Stomach (tissue), 8 donors: ENCODE measurements at regions not wholly inside any gene's neighbourhood (a gene's known extent, or its start where the extent isn't known, plus 50 kb on each side); places are given as distances from the start of the nearest gene placed in this dataset.

Experiments
- DNase-seq, 2 donors: peaks; one replicate each; pipeline versions ENCODE4 v3.0.0 to v3.0.0-alpha.2; 2013 to 2019
- H3K27ac ChIP-seq, 5 donors: fragments of 200-600 bp in 4 of 5; sonication (generic) in 4 of 5; one replicate each; pipeline ENCODE4 v1.5.1; 2013 to 2019; ENCODE audit warnings: mild to moderate bottlenecking in 1 of 5, moderate library complexity in 1 of 5
- H3K27me3 ChIP-seq, 3 donors: fragments of 200-600 bp; sonication (generic); one replicate each; pipeline ENCODE4 v1.5.1; 2017 to 2019; ENCODE audit warnings: mixed run types in 1 of 3
- H3K36me3 ChIP-seq, 4 donors: fragments of 200-600 bp; sonication (generic); 1 replicate in 3 of 4; 2 replicates in 1 of 4; pipeline ENCODE4 v1.5.1; 2016 to 2019
- H3K4me1 ChIP-seq, 4 donors: fragments of 200-600 bp; sonication (generic); one replicate each; pipeline ENCODE4 v1.5.1; 2016 to 2019
- H3K4me3 ChIP-seq, 4 donors: fragments of 200-600 bp; sonication (generic) in 3 of 4; one replicate each; pipeline ENCODE4 v1.5.1; 2016 to 2019; ENCODE audit warnings: mild to moderate bottlenecking in 1 of 4
- H3K9me3 ChIP-seq, 4 donors: fragments of 200-600 bp; sonication (generic); one replicate each; pipeline ENCODE4 v1.5.1; 2016 to 2019
- CTCF ChIP-seq, 7 experiments: fragments of 450-650 bp in 4 of 7; fragments of 200-600 bp in 3 of 7; sonication (generic) in 3 of 7; IDR thresholded peaks; one replicate each; pipeline ENCODE4 v1.5.1; 2016 to 2019; ENCODE audit warnings: antibody characterized with exemption in 7 of 7, control low read depth in 2 of 7, mild to moderate bottlenecking in 1 of 7
- EP300 ChIP-seq: sonication (generic); formaldehyde crosslinking; IDR thresholded peaks from one replicate; pipeline ENCODE4 v1.6.1; 2017; ENCODE audit warnings: antibody characterized with exemption
- POLR2A ChIP-seq, 4 donors: fragments of 450-650 bp; IDR thresholded peaks; one replicate each; pipeline ENCODE4 v1.6.1; 2016; ENCODE audit warnings: antibody characterized with exemption in 4 of 4, control low read depth in 2 of 4, mild to moderate bottlenecking in 1 of 4, moderate library complexity in 1 of 4
- POLR2AphosphoS5 ChIP-seq, 3 donors: sonication (generic); formaldehyde crosslinking; IDR thresholded peaks; one replicate each; pipeline ENCODE4 v1.6.1; 2016; ENCODE audit warnings: antibody characterized with exemption in 3 of 3
- WGBS, 5 donors: extraction: QIAGEN DNeasy Blood & Tissue Kit in 3 of 5; methylation state at CpG; one replicate each; pipeline versions ENCODE4 v1.1.5 to v1.1.7; 2013 to 2018; 5-methylcytosine and 5-hydroxymethylcytosine counted together
- intact Hi-C: fragments of 100-400 bp; cut with DNase I; formaldehyde crosslinking; loops from one replicate; pipeline ENCODE4 v1.15.1; 2023; ENCODE audit warnings: low total_unique reads
- donor health status: healthy with polysubstance abuse.
- donor health status: Bipolar disorder and iron deficiency.
- donor health status: healthy.

GRCh38 chr2:157179324-157180105 lies 78.0 kb upstream of the GALNT5 start:
- H3K4me3 ChIP-seq, result no peak overlapping the region
- no peak for DNase-seq
- peaks cover 0 to 14% (median 8%) of the 10 kb centered on the region in 4 donors for H3K4me1 ChIP-seq
- TF ChIP-seq CTCF (IDR thresholded peaks at IDR 0.05), result no peak
- TF ChIP-seq EP300, result no peak
- TF ChIP-seq POLR2A (IDR thresholded peaks at IDR 0.05), result no peak
- TF ChIP-seq POLR2AphosphoS5 (IDR thresholded peaks at IDR 0.05), result no peak
- no peaks in the 10 kb centered on the region for H3K36me3 ChIP-seq
- no peak overlapping the region for H3K27ac ChIP-seq
- intact Hi-C loops, result no loop called here
- H3K9me3 ChIP-seq, result no peaks in the 10 kb centered on the region
- no peaks in the 10 kb centered on the region for H3K27me3 ChIP-seq
- 84 to 91% (median 88%) methylated on average over 4 of the region's 4 CpGs for WGBS, 5 donors

DNA sequence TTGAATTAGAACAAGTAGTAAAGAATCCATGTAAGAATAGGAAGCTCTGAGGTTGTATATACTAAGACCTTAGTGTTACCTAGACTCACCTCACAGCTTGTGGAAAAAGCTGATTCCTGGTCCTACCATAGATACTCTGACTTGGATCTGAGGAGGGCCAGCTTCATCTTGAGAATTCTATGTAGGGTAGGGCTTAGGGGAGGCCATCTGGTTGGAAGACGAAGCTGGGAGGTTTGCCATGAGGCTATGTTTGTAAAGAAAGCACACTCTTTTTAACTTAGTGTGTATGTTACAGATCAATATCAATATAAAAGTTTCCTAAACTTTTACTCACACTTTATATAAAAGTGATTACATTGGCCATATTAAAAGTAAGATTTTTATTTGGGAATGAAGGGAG lies 77.1 kb upstream of the GALNT5 start:
- DNase-seq, result no peak
- Histone ChIP-seq H3K4me1 (peaks cover 0 to 13% (median 7%) of the 10 kb centered on the region in 4 donors), H3K27ac (no peak overlapping the region), H3K9me3 (no peaks in the 10 kb centered on the region), H3K36me3 (no peaks in the 10 kb centered on the region), H3K4me3 (no peak overlapping the region), H3K27me3 (no peaks in the 10 kb centered on the region)
- TF ChIP-seq POLR2A (IDR thresholded peaks at IDR 0.05) (no peak), EP300 (no peak), POLR2AphosphoS5 (IDR thresholded peaks at IDR 0.05) (no peak), CTCF (IDR thresholded peaks at IDR 0.05) (no peak)
- 46 to 64% (median 57%) methylated on average over 1 of the region's 1 CpG for WGBS, 5 donors
- intact Hi-C loops, result no loop called here

- peaks cover 0 to 13% (median 7%) of the 10 kb centered on the region in 4 donors for H3K4me1 ChIP-seq
- H3K36me3 ChIP-seq, result no peaks in the 10 kb centered on the region
- peak overlapping the region in 1 of 5 donors; percentile 73 for H3K27ac ChIP-seq
- DNase-seq, result no peak
- intact Hi-C loops, result no loop called here
- H3K27me3 ChIP-seq, result no peaks in the 10 kb centered on the region
- no peak overlapping the region for H3K4me3 ChIP-seq
- no peaks in the 10 kb centered on the region for H3K9me3 ChIP-seq
- TF ChIP-seq EP300 (no peak), POLR2AphosphoS5 (IDR thresholded peaks at IDR 0.05) (no peak), CTCF (IDR thresholded peaks at IDR 0.05) (no peak), POLR2A (IDR thresholded peaks at IDR 0.05) (no peak)
- WGBS, 5 donors, result 54 to 73% (median 64%) methylated on average over 2 of the region's 2 CpGs
These were observed 76.3 kb upstream of the GALNT5 start for GRCh38 chr2:157181234-157181633.

GRCh38 chr2:157182204-157182709 lies 75.2 kb upstream of the GALNT5 start:
- no peak for DNase-seq
- H3K4me3 ChIP-seq, result no peak overlapping the region
- peaks cover 0 to 13% (median 7%) of the 10 kb centered on the region in 4 donors for H3K4me1 ChIP-seq
- peak overlapping the region in 3 of 5 donors; percentile 32 to 73 (median 51) for H3K27ac ChIP-seq
- no peaks in the 10 kb centered on the region for H3K27me3 ChIP-seq
- H3K36me3 ChIP-seq, result no peaks in the 10 kb centered on the region
- WGBS, 5 donors, result 73 to 85% (median 83%) methylated on average over 6 of the region's 6 CpGs
- no peak for TF ChIP-seq POLR2A (IDR thresholded peaks at IDR 0.05)
- no peak for TF ChIP-seq POLR2AphosphoS5 (IDR thresholded peaks at IDR 0.05)
- TF ChIP-seq EP300, result no peak
- no peak for TF ChIP-seq CTCF (IDR thresholded peaks at IDR 0.05)
- no peaks in the 10 kb centered on the region for H3K9me3 ChIP-seq
- intact Hi-C loops, result no loop called here
